CD4-positive, CD25-positive, alpha-beta regulatory T cell (primary cell): ENCODE measurements at regions not wholly inside any gene's neighbourhood (a gene's known extent, or its start where the extent isn't known, plus 50 kb on each side); places are given as distances from the start of the nearest gene placed in this dataset.
A peak's percentile ranks its signal among the peaks of the same experiment; 100 is the strongest.

Source experiments
- ATAC-seq, 2 donors: fragments of 150-1000 bp; cut with Tn5 transposase; one replicate each; pipeline ENCODE4 v1.10.0; 2021; ENCODE audit warnings: low read depth in 2 of 2, moderate number of reproducible peaks in 2 of 2, moderate library complexity in 1 of 2
- DNase-seq, 3 donors: peaks; one replicate each; pipeline versions ENCODE4 v3.0.0 to v3.0.0-alpha.2; 2012 to 2022; ENCODE audit warnings: mixed read lengths in 1 of 3
- H3K27ac ChIP-seq: one replicate; pipeline ENCODE4 v1.7.0; 2013; ENCODE audit warnings: mild to moderate bottlenecking, low read length; ENCODE audit not compliant: insufficient read depth, poor library complexity, severe bottlenecking
- H3K27me3 ChIP-seq: one replicate; pipeline ENCODE4 v1.7.0; 2013; ENCODE audit warnings: low read length; ENCODE audit not compliant: control insufficient read depth, insufficient read depth
- H3K36me3 ChIP-seq: one replicate; pipeline ENCODE4 v1.7.0; 2013; ENCODE audit warnings: mild to moderate bottlenecking, low read length, moderate library complexity; ENCODE audit not compliant: control insufficient read depth, insufficient read depth
- H3K4me1 ChIP-seq: 2 replicates; pipeline ENCODE4 v1.7.0; 2013; ENCODE audit warnings: mild to moderate bottlenecking, low read length; ENCODE audit not compliant: insufficient read depth, control insufficient read depth, poor library complexity, severe bottlenecking
- H3K4me3 ChIP-seq: one replicate; pipeline ENCODE4 v1.7.0; 2013; ENCODE audit warnings: low read depth, mild to moderate bottlenecking, low read length, moderate library complexity
- H3K9me3 ChIP-seq, 2 experiments: 1 replicate in 1 of 2; 2 replicates in 1 of 2; pipeline ENCODE4 v1.7.0; 2013; ENCODE audit warnings: low read length in 2 of 2, mild to moderate bottlenecking in 1 of 2, moderate library complexity in 1 of 2; ENCODE audit not compliant: control insufficient read depth in 2 of 2
- H3K27ac Mint-ChIP-seq, 3 donors: one replicate each; pipeline ENCODE4 v1.8.0; 2020 to 2022; ENCODE audit warnings: mild to moderate bottlenecking in 3 of 3, mixed read lengths in 3 of 3, moderate library complexity in 2 of 3
- H3K27me3 Mint-ChIP-seq: one replicate; pipeline ENCODE4 v1.8.0; 2022; ENCODE audit warnings: mild to moderate bottlenecking, mixed read lengths
- H3K36me3 Mint-ChIP-seq: one replicate; pipeline ENCODE4 v1.8.0; 2020; ENCODE audit warnings: mixed read lengths
- H3K4me1 Mint-ChIP-seq, 4 donors: one replicate each; pipeline ENCODE4 v1.8.0; 2020 to 2022; ENCODE audit warnings: mixed read lengths in 4 of 4, mild to moderate bottlenecking in 1 of 4
- H3K4me3 Mint-ChIP-seq, 4 donors: one replicate each; pipeline ENCODE4 v1.8.0; 2020 to 2022; ENCODE audit warnings: mild to moderate bottlenecking in 4 of 4, mixed read lengths in 4 of 4, moderate library complexity in 3 of 4
- H3K9me3 Mint-ChIP-seq, 7 donors: one replicate each; pipeline ENCODE4 v1.8.0; 2020 to 2022; ENCODE audit warnings: mixed read lengths in 7 of 7, mild to moderate bottlenecking in 3 of 7, moderate library complexity in 2 of 7

- no peaks in the 10 kb centered on the region for H3K9me3 ChIP-seq
- peaks cover 0 to 6% (median 0%) of the 10 kb centered on the region in 7 donors for H3K9me3 Mint-ChIP-seq
- no peaks in the 10 kb centered on the region for H3K4me1 ChIP-seq
- H3K27me3 ChIP-seq = no peaks in the 10 kb centered on the region
- ATAC-seq (no peak), DNase-seq (no peak)
- H3K4me1 Mint-ChIP-seq = no peaks in the 10 kb centered on the region
- H3K27ac Mint-ChIP-seq = no peak overlapping the region
- no peaks in the 10 kb centered on the region for H3K36me3 ChIP-seq
- H3K4me3 Mint-ChIP-seq = no peak overlapping the region
- no peak overlapping the region for H3K4me3 ChIP-seq
- no peaks in the 10 kb centered on the region for H3K36me3 Mint-ChIP-seq
- H3K27ac ChIP-seq = no peak overlapping the region
- peaks cover 5% of the 10 kb centered on the region for H3K27me3 Mint-ChIP-seq
These were observed 161.1 kb upstream of the TMTC4 start for GRCh38 chr13:100835695-100836094.

- Mint-ChIP-seq H3K27ac (no peak overlapping the region), H3K4me3 (no peak overlapping the region), H3K27me3 (peaks cover 5% of the 10 kb centered on the region), H3K4me1 (no peaks in the 10 kb centered on the region), H3K36me3 (no peaks in the 10 kb centered on the region), H3K9me3 (peaks cover 0 to 6% (median 2%) of the 10 kb centered on the region in 7 donors)
- no peak overlapping the region for H3K27ac ChIP-seq
- no peaks in the 10 kb centered on the region for H3K36me3 ChIP-seq
- DNase-seq (no peak), ATAC-seq (no peak)
- no peak overlapping the region for H3K4me3 ChIP-seq
- no peaks in the 10 kb centered on the region for H3K4me1 ChIP-seq
- no peaks in the 10 kb centered on the region for H3K9me3 ChIP-seq
- no peaks in the 10 kb centered on the region for H3K27me3 ChIP-seq
These were observed 158.8 kb upstream of the TMTC4 start for GRCh38 chr13:100833427-100833826.

GRCh38 chr13:100828226-100828625 lies 153.6 kb upstream of the TMTC4 start:
- Mint-ChIP-seq H3K4me1 (no peaks in the 10 kb centered on the region), H3K36me3 (no peaks in the 10 kb centered on the region), H3K4me3 (no peak overlapping the region), H3K27ac (no peak overlapping the region), H3K9me3 (peaks cover 0 to 6% (median 2%) of the 10 kb centered on the region in 7 donors), H3K27me3 (peaks cover 12% of the 10 kb centered on the region)
- Histone ChIP-seq H3K27me3 (peaks cover 5% of the 10 kb centered on the region), H3K4me1 (no peaks in the 10 kb centered on the region), H3K36me3 (no peaks in the 10 kb centered on the region), H3K27ac (no peak overlapping the region), H3K9me3 (no peaks in the 10 kb centered on the region), H3K4me3 (no peak overlapping the region)
- DNase-seq = no peak
- ATAC-seq = no peak

GRCh38 chr13:100827489-100828176 lies 153.0 kb upstream of the TMTC4 start:
- Histone ChIP-seq H3K27me3 (peaks cover 5% of the 10 kb centered on the region), H3K36me3 (no peaks in the 10 kb centered on the region), H3K27ac (no peak overlapping the region), H3K4me1 (no peaks in the 10 kb centered on the region), H3K9me3 (no peaks in the 10 kb centered on the region), H3K4me3 (no peak overlapping the region)
- no peak overlapping the region for H3K4me3 Mint-ChIP-seq
- no peak for DNase-seq
- no peak overlapping the region for H3K27ac Mint-ChIP-seq
- H3K9me3 Mint-ChIP-seq = peaks cover 0 to 6% (median 2%) of the 10 kb centered on the region in 7 donors
- H3K4me1 Mint-ChIP-seq = no peaks in the 10 kb centered on the region
- H3K27me3 Mint-ChIP-seq = peaks cover 12% of the 10 kb centered on the region
- ATAC-seq = no peak
- no peaks in the 10 kb centered on the region for H3K36me3 Mint-ChIP-seq

GRCh38 chr13:100826441-100826840 lies 151.8 kb upstream of the TMTC4 start:
- Mint-ChIP-seq H3K4me3 (no peak overlapping the region), H3K4me1 (no peaks in the 10 kb centered on the region), H3K36me3 (no peaks in the 10 kb centered on the region), H3K27me3 (peaks cover 12% of the 10 kb centered on the region), H3K9me3 (peaks cover 0 to 6% (median under 1%) of the 10 kb centered on the region in 7 donors), H3K27ac (no peak overlapping the region)
- Histone ChIP-seq H3K27me3 (peaks cover 6% of the 10 kb centered on the region), H3K9me3 (no peaks in the 10 kb centered on the region), H3K4me1 (no peaks in the 10 kb centered on the region), H3K36me3 (no peaks in the 10 kb centered on the region), H3K4me3 (no peak overlapping the region), H3K27ac (no peak overlapping the region)
- DNase-seq (peak in 1 of 3 donors; percentile 1), ATAC-seq (no peak)

- DNase-seq (no peak), ATAC-seq (no peak)
- H3K27me3 Mint-ChIP-seq = peaks cover 12% of the 10 kb centered on the region
- H3K36me3 Mint-ChIP-seq = no peaks in the 10 kb centered on the region
- no peak overlapping the region for H3K4me3 ChIP-seq
- no peaks in the 10 kb centered on the region for H3K9me3 ChIP-seq
- peaks cover 0 to 6% (median 0%) of the 10 kb centered on the region in 7 donors for H3K9me3 Mint-ChIP-seq
- H3K27ac Mint-ChIP-seq = no peak overlapping the region
- no peaks in the 10 kb centered on the region for H3K4me1 Mint-ChIP-seq
- no peak overlapping the region for H3K27ac ChIP-seq
- no peak overlapping the region for H3K4me3 Mint-ChIP-seq
- peaks cover 7% of the 10 kb centered on the region for H3K27me3 ChIP-seq
- no peaks in the 10 kb centered on the region for H3K36me3 ChIP-seq
- no peaks in the 10 kb centered on the region for H3K4me1 ChIP-seq
These were observed 151.0 kb upstream of the TMTC4 start for GRCh38 chr13:100825557-100825956.

GRCh38 chr13:100824366-100824765 lies 149.8 kb upstream of the TMTC4 start:
- H3K36me3 Mint-ChIP-seq = no peaks in the 10 kb centered on the region
- no peaks in the 10 kb centered on the region for H3K4me1 Mint-ChIP-seq
- H3K4me3 Mint-ChIP-seq = no peak overlapping the region
- Histone ChIP-seq H3K36me3 (no peaks in the 10 kb centered on the region), H3K4me1 (no peaks in the 10 kb centered on the region), H3K27me3 (peaks cover 7% of the 10 kb centered on the region), H3K27ac (no peak overlapping the region), H3K9me3 (no peaks in the 10 kb centered on the region), H3K4me3 (no peak overlapping the region)
- H3K27me3 Mint-ChIP-seq = peaks cover 13% of the 10 kb centered on the region
- H3K9me3 Mint-ChIP-seq = peaks cover 0 to 3% (median 0%) of the 10 kb centered on the region in 7 donors
- no peak for ATAC-seq
- no peak overlapping the region for H3K27ac Mint-ChIP-seq
- no peak for DNase-seq

GRCh38 chr13:100823448-100823847 lies 148.9 kb upstream of the TMTC4 start:
- Mint-ChIP-seq H3K9me3 (no peaks in the 10 kb centered on the region), H3K4me3 (no peak overlapping the region), H3K27ac (no peak overlapping the region), H3K36me3 (no peaks in the 10 kb centered on the region), H3K4me1 (no peaks in the 10 kb centered on the region), H3K27me3 (peaks cover 16% of the 10 kb centered on the region)
- H3K36me3 ChIP-seq = no peaks in the 10 kb centered on the region
- ATAC-seq = no peak
- peaks cover 7% of the 10 kb centered on the region for H3K27me3 ChIP-seq
- no peak for DNase-seq
- H3K4me1 ChIP-seq = no peaks in the 10 kb centered on the region
- H3K4me3 ChIP-seq = no peak overlapping the region
- H3K9me3 ChIP-seq = no peaks in the 10 kb centered on the region
- H3K27ac ChIP-seq = no peak overlapping the region
